HG02588 (cell line): ENCODE measurements at regions not wholly inside any gene's neighbourhood (a gene's known extent, or its start where the extent isn't known, plus 50 kb on each side); places are given as distances from the start of the nearest gene placed in this dataset.

ENCODE experiments used
- ATAC-seq: cut with Tn5 transposase; IDR thresholded peaks from one replicate; pipeline ENCODE4 v1.9.1; 2021; ENCODE audit warnings: mild to moderate bottlenecking, moderate library complexity; ENCODE audit not compliant: unreplicated experiment

- no peak for ATAC-seq
Measured at GRCh38 chr9:17967731-17968130, 388.9 kb downstream of the SH3GL2 start.

GRCh38 chr9:17969232-17969631, 390.4 kb downstream of the SH3GL2 start:
- ATAC-seq: no peak

- no peak for ATAC-seq
Measured at GRCh38 chr9:17970277-17970676, 391.4 kb downstream of the SH3GL2 start.

- no peak for ATAC-seq
Measured at GRCh38 chr9:17978773-17979172, 399.9 kb downstream of the SH3GL2 start.

GRCh38 chr9:17986595-17986994, 407.7 kb downstream of the SH3GL2 start:
- no peak for ATAC-seq

GRCh38 chr9:17987189-17987588, 408.3 kb downstream of the SH3GL2 start:
- ATAC-seq: no peak

GRCh38 chr9:17988489-17988888, 409.6 kb downstream of the SH3GL2 start:
- no peak for ATAC-seq

- no peak for ATAC-seq
Measured at GRCh38 chr9:17990602-17991001, 411.7 kb downstream of the SH3GL2 start.

- ATAC-seq: no peak
Measured at GRCh38 chr9:17993024-17993423, 414.2 kb downstream of the SH3GL2 start.

GRCh38 chr9:17994695-17995425, 416.0 kb downstream of the SH3GL2 start:
- no peak for ATAC-seq

GRCh38 chr9:17996728-17997127, 417.9 kb downstream of the SH3GL2 start:
- no peak for ATAC-seq

GRCh38 chr9:18002718-18003438, 424.0 kb downstream of the SH3GL2 start:
- ATAC-seq: no peak

- ATAC-seq: no peak
Measured at GRCh38 chr9:18006591-18006990, 427.7 kb downstream of the SH3GL2 start.

- ATAC-seq: no peak
Measured at GRCh38 chr9:18007621-18008020, 428.8 kb downstream of the SH3GL2 start.

GRCh38 chr9:18009902-18010301, 431.0 kb downstream of the SH3GL2 start:
- no peak for ATAC-seq

- ATAC-seq: no peak
Measured at GRCh38 chr9:18010492-18010891, 431.6 kb downstream of the SH3GL2 start.

GRCh38 chr9:18012170-18012569, 433.3 kb downstream of the SH3GL2 start:
- ATAC-seq: no peak

- no peak for ATAC-seq
Measured at GRCh38 chr9:18014556-18014955, 435.7 kb downstream of the SH3GL2 start.

- ATAC-seq: no peak
Measured at GRCh38 chr9:18015116-18015515, 436.2 kb downstream of the SH3GL2 start.

GRCh38 chr9:18017136-18017535, 438.3 kb downstream of the SH3GL2 start:
- ATAC-seq: no peak

- ATAC-seq: no peak
Measured at GRCh38 chr9:18018221-18018620, 439.4 kb downstream of the SH3GL2 start.

- ATAC-seq: no peak
Measured at GRCh38 chr9:18018661-18019060, 439.8 kb downstream of the SH3GL2 start.
